RCC 7860 (cell line): ENCODE measurements at regions not wholly inside any gene's neighbourhood (a gene's known extent, or its start where the extent isn't known, plus 50 kb on each side); places are given as distances from the start of the nearest gene placed in this dataset.
A peak's percentile ranks its signal among the peaks of the same experiment; 100 is the strongest.
"Not testable (repeated sequence)": the region's sequence is repeated elsewhere in the genome, so short reads cannot be mapped to it uniquely, and the experiment has no call there.

Experiments used
- DNase-seq: peaks from one replicate; pipeline ENCODE4 v3.0.0-alpha.2; 2015; ENCODE audit warnings: low spot score
- FAIRE-seq: peaks from 2 replicates; lab custom pipeline; 2012; peaks lifted over from hg19 to GRCh38; lab: Jason Lieb, UNC

GRCh38 chr1:214095896-214096295 lies 108.1 kb downstream of the PROX1 start:
- not testable (repeated sequence) for DNase-seq, FAIRE-seq

GRCh38 chr1:214101246-214101645 lies 113.5 kb downstream of the PROX1 start:
- no peak for DNase-seq
- FAIRE-seq, result no peak

GRCh38 chr1:214101828-214102227 lies 114.1 kb downstream of the PROX1 start:
- no peak for FAIRE-seq

GRCh38 chr1:214102907-214103306 lies 115.1 kb downstream of the PROX1 start:
- FAIRE-seq (no peak), DNase-seq (no peak)

More at GRCh38 chr1:214101828-214102227, 114.1 kb downstream of the PROX1 start:
- no peak for DNase-seq

- FAIRE-seq (no peak), DNase-seq (no peak)
Measured at GRCh38 chr1:214103778-214104177, 116.0 kb downstream of the PROX1 start.

- no peak for DNase-seq
- FAIRE-seq, result no peak
Measured at GRCh38 chr1:214106375-214106774, 118.6 kb downstream of the PROX1 start.

- no peak for FAIRE-seq
- no peak for DNase-seq
Measured at GRCh38 chr1:214107322-214108096, 119.7 kb downstream of the PROX1 start.

- DNase-seq (no peak), FAIRE-seq (no peak)
Measured at GRCh38 chr1:214108097-214108446, 120.3 kb downstream of the PROX1 start.

GRCh38 chr1:214111796-214112195 lies 124.0 kb downstream of the PROX1 start:
- DNase-seq (no peak), FAIRE-seq (no peak)

- no peak for DNase-seq
- no peak for FAIRE-seq
Measured at GRCh38 chr1:214116258-214116657, 128.5 kb downstream of the PROX1 start.

- DNase-seq, result no peak
- no peak for FAIRE-seq
Measured at GRCh38 chr1:214117780-214118179, 130.0 kb downstream of the PROX1 start.

GRCh38 chr1:214120191-214120590 lies 132.4 kb downstream of the PROX1 start:
- FAIRE-seq, result no peak
- no peak for DNase-seq

GRCh38 chr1:214120951-214121350 lies 133.2 kb downstream of the PROX1 start:
- no peak for FAIRE-seq

GRCh38 chr1:214122110-214122509 lies 134.3 kb downstream of the PROX1 start:
- no peak for DNase-seq
- no peak for FAIRE-seq

More at GRCh38 chr1:214120951-214121350, 133.2 kb downstream of the PROX1 start:
- no peak for DNase-seq

- FAIRE-seq (no peak), DNase-seq (peak; percentile 17)
Measured at GRCh38 chr1:214123061-214123784, 135.4 kb downstream of the PROX1 start.

- FAIRE-seq (no peak), DNase-seq (no peak)
Measured at GRCh38 chr1:214124281-214124805, 136.6 kb downstream of the PROX1 start.

GRCh38 chr1:214124915-214125314 lies 137.1 kb downstream of the PROX1 start:
- FAIRE-seq, result no peak
- DNase-seq, result no peak

GRCh38 chr1:214125819-214126218 lies 138.0 kb downstream of the PROX1 start:
- FAIRE-seq, result no peak
- no peak for DNase-seq

- FAIRE-seq (no peak), DNase-seq (no peak)
Measured at GRCh38 chr1:214126697-214127146, 138.9 kb downstream of the PROX1 start.

- FAIRE-seq, result no peak
Measured at GRCh38 chr1:214127705-214128104, 139.9 kb downstream of the PROX1 start.

GRCh38 chr1:214135886-214136285 lies 145.1 kb upstream of the SMYD2 start:
- no peak for FAIRE-seq
- no peak for DNase-seq

More at GRCh38 chr1:214127705-214128104, 139.9 kb downstream of the PROX1 start:
- no peak for DNase-seq
